ENCODE measurements at regions not wholly inside any gene's neighbourhood (a gene's known extent, or its start where the extent isn't known, plus 50 kb on each side); places are given as distances from the start of the nearest gene placed in this dataset.

DNA sequence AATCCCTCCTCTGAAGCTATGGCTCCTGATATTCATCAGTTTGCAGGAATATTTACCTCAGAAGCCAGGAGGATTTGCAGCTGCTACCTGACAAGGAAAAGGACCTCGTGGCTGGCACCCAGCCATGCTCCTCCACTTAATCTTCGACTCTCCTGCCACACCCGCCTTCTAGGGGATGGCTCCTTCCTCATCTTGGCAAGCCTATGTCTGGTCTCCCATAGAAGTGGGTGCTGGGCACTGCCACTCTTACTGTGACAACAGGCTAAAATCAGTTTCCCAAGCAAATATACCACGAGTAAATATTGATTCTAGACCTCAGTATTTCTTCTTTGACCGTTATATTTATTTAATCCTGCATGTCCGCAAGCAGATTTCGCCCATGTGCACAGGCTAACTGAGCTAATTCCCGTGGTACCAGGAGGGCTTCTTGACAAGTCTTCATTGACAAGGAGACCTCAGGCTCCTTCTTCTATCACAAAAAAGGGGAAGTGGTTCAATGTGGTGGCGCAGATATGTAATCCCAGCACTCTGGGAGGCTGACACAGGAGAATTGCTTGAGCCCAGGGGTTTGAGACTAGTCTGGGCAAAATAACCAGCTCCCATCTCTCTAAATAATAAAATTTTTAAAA lies 52.6 kb upstream of the DCTD start:
- TF ChIP-seq, protein P1, sequence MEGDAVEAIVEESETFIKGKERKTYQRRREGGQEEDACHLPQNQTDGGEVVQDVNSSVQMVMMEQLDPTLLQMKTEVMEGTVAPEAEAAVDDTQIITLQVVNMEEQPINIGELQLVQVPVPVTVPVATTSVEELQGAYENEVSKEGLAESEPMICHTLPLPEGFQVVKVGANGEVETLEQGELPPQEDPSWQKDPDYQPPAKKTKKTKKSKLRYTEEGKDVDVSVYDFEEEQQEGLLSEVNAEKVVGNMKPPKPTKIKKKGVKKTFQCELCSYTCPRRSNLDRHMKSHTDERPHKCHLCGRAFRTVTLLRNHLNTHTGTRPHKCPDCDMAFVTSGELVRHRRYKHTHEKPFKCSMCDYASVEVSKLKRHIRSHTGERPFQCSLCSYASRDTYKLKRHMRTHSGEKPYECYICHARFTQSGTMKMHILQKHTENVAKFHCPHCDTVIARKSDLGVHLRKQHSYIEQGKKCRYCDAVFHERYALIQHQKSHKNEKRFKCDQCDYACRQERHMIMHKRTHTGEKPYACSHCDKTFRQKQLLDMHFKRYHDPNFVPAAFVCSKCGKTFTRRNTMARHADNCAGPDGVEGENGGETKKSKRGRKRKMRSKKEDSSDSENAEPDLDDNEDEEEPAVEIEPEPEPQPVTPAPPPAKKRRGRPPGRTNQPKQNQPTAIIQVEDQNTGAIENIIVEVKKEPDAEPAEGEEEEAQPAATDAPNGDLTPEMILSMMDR (conservative IDR thresholded peaks at IDR 0.05; ENCODE audit: low read depth in 2 of 2) = no peak
- no peak for TF ChIP-seq EZH2 (IDR thresholded peaks at IDR 0.05; ENCODE audit: low read depth, unreplicated experiment)
- TF ChIP-seq POLR2AphosphoS5 (IDR thresholded peaks at IDR 0.05; ENCODE audit: low read depth) = no peak
- TF ChIP-seq, protein P2, sequence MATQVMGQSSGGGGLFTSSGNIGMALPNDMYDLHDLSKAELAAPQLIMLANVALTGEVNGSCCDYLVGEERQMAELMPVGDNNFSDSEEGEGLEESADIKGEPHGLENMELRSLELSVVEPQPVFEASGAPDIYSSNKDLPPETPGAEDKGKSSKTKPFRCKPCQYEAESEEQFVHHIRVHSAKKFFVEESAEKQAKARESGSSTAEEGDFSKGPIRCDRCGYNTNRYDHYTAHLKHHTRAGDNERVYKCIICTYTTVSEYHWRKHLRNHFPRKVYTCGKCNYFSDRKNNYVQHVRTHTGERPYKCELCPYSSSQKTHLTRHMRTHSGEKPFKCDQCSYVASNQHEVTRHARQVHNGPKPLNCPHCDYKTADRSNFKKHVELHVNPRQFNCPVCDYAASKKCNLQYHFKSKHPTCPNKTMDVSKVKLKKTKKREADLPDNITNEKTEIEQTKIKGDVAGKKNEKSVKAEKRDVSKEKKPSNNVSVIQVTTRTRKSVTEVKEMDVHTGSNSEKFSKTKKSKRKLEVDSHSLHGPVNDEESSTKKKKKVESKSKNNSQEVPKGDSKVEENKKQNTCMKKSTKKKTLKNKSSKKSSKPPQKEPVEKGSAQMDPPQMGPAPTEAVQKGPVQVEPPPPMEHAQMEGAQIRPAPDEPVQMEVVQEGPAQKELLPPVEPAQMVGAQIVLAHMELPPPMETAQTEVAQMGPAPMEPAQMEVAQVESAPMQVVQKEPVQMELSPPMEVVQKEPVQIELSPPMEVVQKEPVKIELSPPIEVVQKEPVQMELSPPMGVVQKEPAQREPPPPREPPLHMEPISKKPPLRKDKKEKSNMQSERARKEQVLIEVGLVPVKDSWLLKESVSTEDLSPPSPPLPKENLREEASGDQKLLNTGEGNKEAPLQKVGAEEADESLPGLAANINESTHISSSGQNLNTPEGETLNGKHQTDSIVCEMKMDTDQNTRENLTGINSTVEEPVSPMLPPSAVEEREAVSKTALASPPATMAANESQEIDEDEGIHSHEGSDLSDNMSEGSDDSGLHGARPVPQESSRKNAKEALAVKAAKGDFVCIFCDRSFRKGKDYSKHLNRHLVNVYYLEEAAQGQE (IDR thresholded peaks at IDR 0.05; ENCODE audit: unreplicated experiment) = no peak
- TF ChIP-seq EZH2phosphoT487 (IDR thresholded peaks at IDR 0.05; ENCODE audit: unreplicated experiment) = no peak
- no peak for TF ChIP-seq ZNF331 (CRISPR knock-in tag; IDR thresholded peaks at IDR 0.05; ENCODE audit: low read depth)
- no peak for TF ChIP-seq CREB1 (CRISPR knock-in tag; IDR thresholded peaks at IDR 0.05; ENCODE audit: low read depth)
- TF ChIP-seq, protein P3, sequence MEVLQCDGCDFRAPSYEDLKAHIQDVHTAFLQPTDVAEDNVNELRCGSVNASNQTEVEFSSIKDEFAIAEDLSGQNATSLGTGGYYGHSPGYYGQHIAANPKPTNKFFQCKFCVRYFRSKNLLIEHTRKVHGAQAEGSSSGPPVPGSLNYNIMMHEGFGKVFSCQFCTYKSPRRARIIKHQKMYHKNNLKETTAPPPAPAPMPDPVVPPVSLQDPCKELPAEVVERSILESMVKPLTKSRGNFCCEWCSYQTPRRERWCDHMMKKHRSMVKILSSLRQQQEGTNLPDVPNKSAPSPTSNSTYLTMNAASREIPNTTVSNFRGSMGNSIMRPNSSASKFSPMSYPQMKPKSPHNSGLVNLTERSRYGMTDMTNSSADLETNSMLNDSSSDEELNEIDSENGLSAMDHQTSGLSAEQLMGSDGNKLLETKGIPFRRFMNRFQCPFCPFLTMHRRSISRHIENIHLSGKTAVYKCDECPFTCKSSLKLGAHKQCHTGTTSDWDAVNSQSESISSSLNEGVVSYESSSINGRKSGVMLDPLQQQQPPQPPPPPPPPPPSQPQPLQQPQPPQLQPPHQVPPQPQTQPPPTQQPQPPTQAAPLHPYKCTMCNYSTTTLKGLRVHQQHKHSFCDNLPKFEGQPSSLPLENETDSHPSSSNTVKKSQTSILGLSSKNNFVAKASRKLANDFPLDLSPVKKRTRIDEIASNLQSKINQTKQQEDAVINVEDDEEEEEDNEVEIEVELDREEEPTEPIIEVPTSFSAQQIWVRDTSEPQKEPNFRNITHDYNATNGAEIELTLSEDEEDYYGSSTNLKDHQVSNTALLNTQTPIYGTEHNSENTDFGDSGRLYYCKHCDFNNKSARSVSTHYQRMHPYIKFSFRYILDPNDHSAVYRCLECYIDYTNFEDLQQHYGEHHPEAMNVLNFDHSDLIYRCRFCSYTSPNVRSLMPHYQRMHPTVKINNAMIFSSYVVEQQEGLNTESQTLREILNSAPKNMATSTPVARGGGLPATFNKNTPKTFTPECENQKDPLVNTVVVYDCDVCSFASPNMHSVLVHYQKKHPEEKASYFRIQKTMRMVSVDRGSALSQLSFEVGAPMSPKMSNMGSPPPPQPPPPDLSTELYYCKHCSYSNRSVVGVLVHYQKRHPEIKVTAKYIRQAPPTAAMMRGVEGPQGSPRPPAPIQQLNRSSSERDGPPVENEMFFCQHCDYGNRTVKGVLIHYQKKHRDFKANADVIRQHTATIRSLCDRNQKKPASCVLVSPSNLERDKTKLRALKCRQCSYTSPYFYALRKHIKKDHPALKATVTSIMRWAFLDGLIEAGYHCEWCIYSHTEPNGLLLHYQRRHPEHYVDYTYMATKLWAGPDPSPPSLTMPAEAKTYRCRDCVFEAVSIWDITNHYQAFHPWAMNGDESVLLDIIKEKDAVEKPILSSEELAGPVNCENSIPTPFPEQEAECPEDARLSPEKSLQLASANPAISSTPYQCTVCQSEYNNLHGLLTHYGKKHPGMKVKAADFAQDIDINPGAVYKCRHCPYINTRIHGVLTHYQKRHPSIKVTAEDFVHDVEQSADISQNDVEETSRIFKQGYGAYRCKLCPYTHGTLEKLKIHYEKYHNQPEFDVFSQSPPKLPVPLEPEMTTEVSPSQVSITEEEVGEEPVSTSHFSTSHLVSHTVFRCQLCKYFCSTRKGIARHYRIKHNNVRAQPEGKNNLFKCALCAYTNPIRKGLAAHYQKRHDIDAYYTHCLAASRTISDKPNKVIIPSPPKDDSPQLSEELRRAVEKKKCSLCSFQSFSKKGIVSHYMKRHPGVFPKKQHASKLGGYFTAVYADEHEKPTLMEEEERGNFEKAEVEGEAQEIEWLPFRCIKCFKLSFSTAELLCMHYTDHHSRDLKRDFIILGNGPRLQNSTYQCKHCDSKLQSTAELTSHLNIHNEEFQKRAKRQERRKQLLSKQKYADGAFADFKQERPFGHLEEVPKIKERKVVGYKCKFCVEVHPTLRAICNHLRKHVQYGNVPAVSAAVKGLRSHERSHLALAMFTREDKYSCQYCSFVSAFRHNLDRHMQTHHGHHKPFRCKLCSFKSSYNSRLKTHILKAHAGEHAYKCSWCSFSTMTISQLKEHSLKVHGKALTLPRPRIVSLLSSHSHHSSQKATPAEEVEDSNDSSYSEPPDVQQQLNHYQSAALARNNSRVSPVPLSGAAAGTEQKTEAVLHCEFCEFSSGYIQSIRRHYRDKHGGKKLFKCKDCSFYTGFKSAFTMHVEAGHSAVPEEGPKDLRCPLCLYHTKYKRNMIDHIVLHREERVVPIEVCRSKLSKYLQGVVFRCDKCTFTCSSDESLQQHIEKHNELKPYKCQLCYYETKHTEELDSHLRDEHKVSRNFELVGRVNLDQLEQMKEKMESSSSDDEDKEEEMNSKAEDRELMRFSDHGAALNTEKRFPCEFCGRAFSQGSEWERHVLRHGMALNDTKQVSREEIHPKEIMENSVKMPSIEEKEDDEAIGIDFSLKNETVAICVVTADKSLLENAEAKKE (CRISPR knock-in tag; IDR thresholded peaks at IDR 0.05) = no peak
- TF ChIP-seq ZNF114 (CRISPR knock-in tag; IDR thresholded peaks at IDR 0.05) = no peak
- TF ChIP-seq, protein P4, sequence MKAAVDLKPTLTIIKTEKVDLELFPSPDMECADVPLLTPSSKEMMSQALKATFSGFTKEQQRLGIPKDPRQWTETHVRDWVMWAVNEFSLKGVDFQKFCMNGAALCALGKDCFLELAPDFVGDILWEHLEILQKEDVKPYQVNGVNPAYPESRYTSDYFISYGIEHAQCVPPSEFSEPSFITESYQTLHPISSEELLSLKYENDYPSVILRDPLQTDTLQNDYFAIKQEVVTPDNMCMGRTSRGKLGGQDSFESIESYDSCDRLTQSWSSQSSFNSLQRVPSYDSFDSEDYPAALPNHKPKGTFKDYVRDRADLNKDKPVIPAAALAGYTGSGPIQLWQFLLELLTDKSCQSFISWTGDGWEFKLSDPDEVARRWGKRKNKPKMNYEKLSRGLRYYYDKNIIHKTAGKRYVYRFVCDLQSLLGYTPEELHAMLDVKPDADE (IDR thresholded peaks at IDR 0.05) = no peak
- TF ChIP-seq JUNB (IDR thresholded peaks at IDR 0.05; ENCODE audit: unreplicated experiment) = no peak
- no peak for TF ChIP-seq STAT1 (IDR thresholded peaks at IDR 0.05; ENCODE audit: unreplicated experiment)
- TF ChIP-seq NANOG (IDR thresholded peaks at IDR 0.05; ENCODE audit: borderline replicate concordance) = no peak
